Esophagus squamous epithelium (tissue), 5 donors: ENCODE measurements at regions not wholly inside any gene's neighbourhood (a gene's known extent, or its start where the extent isn't known, plus 50 kb on each side); places are given as distances from the start of the nearest gene placed in this dataset.
"Not testable (repeated sequence)": the region's sequence is repeated elsewhere in the genome, so short reads cannot be mapped to it uniquely, and the experiment has no call there.

Experiments
- DNase-seq: peaks from one replicate; lab custom pipeline; 2025; lab: John Stamatoyannopoulos, UW
- H3K27ac ChIP-seq, 4 donors: fragments of 200-600 bp; sonication (generic); one replicate each; pipeline ENCODE4 v1.5.1; 2016 to 2019; ENCODE audit warnings: mild to moderate bottlenecking in 1 of 4
- H3K27me3 ChIP-seq, 4 donors: fragments of 200-600 bp; sonication (generic); 1 replicate in 3 of 4; 2 replicates in 1 of 4; pipeline versions ENCODE4 v1.5.1 to v1.6.0; 2017 to 2021; ENCODE audit warnings: antibody characterized with exemption in 1 of 4
- H3K36me3 ChIP-seq, 3 donors: fragments of 200-600 bp; sonication (generic); one replicate each; pipeline ENCODE4 v1.5.1; 2016 to 2019
- H3K4me1 ChIP-seq, 3 donors: fragments of 200-600 bp; sonication (generic); one replicate each; pipeline ENCODE4 v1.5.1; 2017 to 2019
- H3K4me3 ChIP-seq, 4 donors: fragments of 200-600 bp; sonication (generic); 1 replicate in 3 of 4; 2 replicates in 1 of 4; pipeline ENCODE4 v1.5.1; 2016 to 2019; ENCODE audit warnings: mild to moderate bottlenecking in 2 of 4, moderate library complexity in 1 of 4
- H3K9me3 ChIP-seq, 3 donors: fragments of 200-600 bp; sonication (generic); one replicate each; pipeline ENCODE4 v1.5.1; 2016 to 2019
- CTCF ChIP-seq, 6 experiments: fragments of 450-650 bp in 4 of 6; fragments of 200-600 bp in 2 of 6; sonication (generic) in 2 of 6; IDR thresholded peaks; one replicate each; pipeline ENCODE4 v1.5.1; 2016 to 2019; ENCODE audit warnings: antibody characterized with exemption in 6 of 6, mild to moderate bottlenecking in 4 of 6, moderate library complexity in 4 of 6
- POLR2A ChIP-seq, 4 donors: fragments of 450-650 bp; IDR thresholded peaks; one replicate each; pipeline ENCODE4 v1.6.1; 2017; ENCODE audit warnings: antibody characterized with exemption in 4 of 4, mild to moderate bottlenecking in 4 of 4, moderate library complexity in 3 of 4
- WGBS, 2 donors: methylation state at CpG; one replicate each; pipeline ENCODE4 v1.1.5; 2018; 5-methylcytosine and 5-hydroxymethylcytosine counted together
- intact Hi-C: fragments of 100-400 bp; cut with DNase I; formaldehyde crosslinking; loops from one replicate; pipeline ENCODE4 v1.15.0; 2022
- donor health status: DM: yes; HTN: yes; CAD: no.

DNA sequence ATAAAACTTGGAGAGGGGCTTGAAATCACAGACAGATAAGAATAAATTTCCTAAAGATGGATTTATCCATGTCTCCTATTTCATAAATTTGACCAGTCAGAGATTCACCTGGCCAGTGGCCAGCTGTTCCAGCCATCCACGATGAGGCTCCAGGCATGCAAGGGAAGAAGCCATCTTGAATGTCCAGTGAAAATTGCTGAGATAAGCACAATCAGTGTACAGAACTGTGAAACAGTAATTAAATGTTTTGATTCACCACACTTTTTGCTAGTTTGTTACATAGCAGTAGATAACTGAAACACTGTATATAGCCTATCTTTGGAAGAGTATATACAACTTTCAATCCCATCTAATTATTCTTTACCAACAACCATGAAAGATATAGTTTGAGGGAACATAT is 163.5 kb downstream of the HINT1 start:
- no peak for TF ChIP-seq CTCF (IDR thresholded peaks at IDR 0.05)
- no peak for TF ChIP-seq POLR2A (IDR thresholded peaks at IDR 0.05)
- no peak overlapping the region for H3K27ac ChIP-seq
- no peak overlapping the region for H3K4me3 ChIP-seq
- no peak for DNase-seq
- intact Hi-C loops: no loop called here
- 69 to 73% methylated on average over 1 of the region's 1 CpG for WGBS, 2 donors
- H3K27me3 ChIP-seq: no peaks in the 10 kb centered on the region
- H3K9me3 ChIP-seq: no peaks in the 10 kb centered on the region
- no peaks in the 10 kb centered on the region for H3K36me3 ChIP-seq
- no peaks in the 10 kb centered on the region for H3K4me1 ChIP-seq

DNA sequence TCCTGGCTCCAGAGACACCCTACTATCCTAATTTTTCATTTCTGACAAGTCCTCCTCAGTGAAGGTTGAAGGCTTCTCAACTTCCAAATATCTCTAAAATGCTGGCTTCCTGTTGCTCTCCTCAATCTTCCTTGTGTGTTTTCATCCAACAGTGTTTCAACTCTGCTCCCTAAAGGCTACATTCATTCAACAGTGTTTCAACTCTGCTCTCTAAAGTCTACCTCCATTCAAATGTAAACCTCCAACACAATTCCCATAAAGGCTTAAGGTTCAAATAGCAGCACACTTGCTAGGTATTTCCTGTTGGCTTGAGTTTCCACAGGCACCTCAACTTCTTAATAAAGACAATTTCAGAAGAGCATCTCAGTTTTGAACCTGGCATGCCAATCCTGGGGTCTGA is 164.8 kb downstream of the HINT1 start:
- Histone ChIP-seq H3K4me1 (no peaks in the 10 kb centered on the region), H3K4me3 (no peak overlapping the region), H3K9me3 (no peaks in the 10 kb centered on the region), H3K36me3 (no peaks in the 10 kb centered on the region), H3K27ac (no peak overlapping the region), H3K27me3 (no peaks in the 10 kb centered on the region)
- intact Hi-C loops: no loop called here
- no peak for DNase-seq
- TF ChIP-seq POLR2A (IDR thresholded peaks at IDR 0.05) (no peak), CTCF (IDR thresholded peaks at IDR 0.05) (no peak)

GRCh38 chr5:130996720-130997119 is 168.3 kb downstream of the HINT1 start:
- H3K4me1 ChIP-seq, intact Hi-C loops, H3K36me3 ChIP-seq, H3K27ac ChIP-seq, H3K27me3 ChIP-seq, DNase-seq, H3K4me3 ChIP-seq, H3K9me3 ChIP-seq: not testable (repeated sequence)

DNA sequence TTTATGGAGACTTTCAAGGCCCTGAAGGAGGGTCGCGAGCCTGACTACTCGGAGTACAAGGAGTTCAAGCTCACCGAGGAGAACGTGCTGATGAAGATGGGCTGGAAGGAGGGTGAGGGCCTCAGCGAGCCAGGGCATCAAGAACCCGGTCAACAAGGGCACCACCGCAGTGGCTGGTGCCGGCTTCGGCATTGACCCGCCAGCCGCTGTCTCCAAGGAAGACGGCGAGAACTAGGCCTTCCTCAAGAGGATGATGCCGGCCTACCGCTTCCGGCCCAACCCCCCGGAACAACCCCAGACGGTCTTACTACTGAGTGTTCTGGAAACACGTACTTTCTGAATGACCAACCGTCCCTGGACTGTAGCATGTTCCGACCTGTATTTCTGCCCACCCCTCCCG is 169.2 kb downstream of the HINT1 start:
- no peaks in the 10 kb centered on the region for H3K27me3 ChIP-seq
- intact Hi-C loops: no loop called here
- no peaks in the 10 kb centered on the region for H3K36me3 ChIP-seq
- H3K4me3 ChIP-seq: no peak overlapping the region
- WGBS, 2 donors: 92 to 93% methylated on average over 19 to 21 of the region's 23 CpGs
- DNase-seq: no peak
- no peaks in the 10 kb centered on the region for H3K4me1 ChIP-seq
- H3K9me3 ChIP-seq: no peaks in the 10 kb centered on the region
- no peak for TF ChIP-seq POLR2A (IDR thresholded peaks at IDR 0.05)
- TF ChIP-seq CTCF (IDR thresholded peaks at IDR 0.05): no peak
- no peak overlapping the region for H3K27ac ChIP-seq

GRCh38 chr5:130995254-130995515 is 169.9 kb downstream of the HINT1 start:
- Histone ChIP-seq H3K36me3 (no peaks in the 10 kb centered on the region), H3K27ac (no peak overlapping the region), H3K27me3 (no peaks in the 10 kb centered on the region), H3K9me3 (no peaks in the 10 kb centered on the region), H3K4me3 (no peak overlapping the region), H3K4me1 (no peaks in the 10 kb centered on the region)
- intact Hi-C loops: no loop called here
- no peak for DNase-seq
- no peak for TF ChIP-seq POLR2A (IDR thresholded peaks at IDR 0.05)
- TF ChIP-seq CTCF (IDR thresholded peaks at IDR 0.05): no peak
- 82% methylated on average over 6 of the region's 16 CpGs; no CpG with 5 or more reads in 1 of the 2 donors for WGBS, 2 donors

DNA sequence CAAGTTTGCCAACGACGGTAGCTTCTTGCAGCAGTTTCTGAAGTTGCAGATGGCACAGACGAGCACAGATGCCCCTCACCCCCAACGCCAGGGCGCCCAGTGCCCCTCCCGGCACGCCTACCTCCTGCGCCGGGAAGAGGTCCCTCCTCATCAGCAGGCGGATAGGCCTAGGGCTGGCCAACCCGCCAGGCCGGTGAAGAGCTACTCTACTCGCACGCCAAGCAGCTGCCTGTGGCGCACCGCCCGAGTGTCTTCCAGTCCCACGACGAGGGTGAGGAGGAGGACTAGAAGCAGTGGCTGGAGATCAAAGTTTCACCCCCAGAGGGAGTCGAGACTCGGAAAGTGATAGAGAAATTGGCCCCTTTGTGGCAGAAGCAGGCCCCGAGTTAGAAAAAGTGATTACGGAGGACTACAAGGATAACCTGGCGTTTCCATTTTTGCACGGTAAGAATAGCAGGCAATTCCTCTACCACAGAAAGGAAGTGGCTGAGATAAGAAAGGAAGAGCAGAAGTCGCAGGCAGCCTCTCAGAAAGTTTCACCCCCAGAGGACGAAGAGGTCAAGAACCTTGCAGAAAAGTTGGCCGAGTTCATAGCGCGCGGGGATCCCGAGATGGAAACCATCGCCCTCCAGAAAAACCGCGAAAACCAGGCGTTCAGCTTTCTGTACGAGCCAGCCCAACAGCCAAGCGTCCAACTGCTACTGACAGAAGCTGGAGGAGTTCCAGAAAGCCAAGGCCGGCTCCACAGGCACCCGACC is 170.4 kb downstream of the HINT1 start:
- no peaks in the 10 kb centered on the region for H3K4me1 ChIP-seq
- no peak for DNase-seq
- no peak overlapping the region for H3K4me3 ChIP-seq
- H3K27me3 ChIP-seq: no peaks in the 10 kb centered on the region
- no peak overlapping the region for H3K27ac ChIP-seq
- 91 to 93% methylated on average over 26 of the region's 40 CpGs for WGBS, 2 donors
- no peaks in the 10 kb centered on the region for H3K36me3 ChIP-seq
- intact Hi-C loops: no loop called here
- TF ChIP-seq CTCF (IDR thresholded peaks at IDR 0.05): no peak
- no peaks in the 10 kb centered on the region for H3K9me3 ChIP-seq
